HepG2 (cell line): ENCODE measurements at regions not wholly inside any gene's neighbourhood (a gene's known extent, or its start where the extent isn't known, plus 50 kb on each side); places are given as distances from the start of the nearest gene placed in this dataset.
A peak's percentile ranks its signal among the peaks of the same experiment; 100 is the strongest.

Experiments used
- ATF3 ChIP-seq: sonication (generic); formaldehyde crosslinking; IDR thresholded peaks from 2 replicates; pipeline ENCODE4 v1.4.0; 2020; ENCODE audit warnings: missing genetic modification reagents
- CBX1 ChIP-seq: IDR thresholded peaks from one replicate; pipeline ENCODE4 v1.6.1; 2016; ENCODE audit warnings: antibody characterized with exemption, low read depth
- CENPT ChIP-seq: sonication (generic); formaldehyde crosslinking; IDR thresholded peaks from 2 replicates; pipeline ENCODE4 v1.8.0; 2022; ENCODE audit warnings: low read depth, mild to moderate bottlenecking, moderate library complexity, missing genetic modification reagents
- DNMT1 ChIP-seq: sonication (generic); formaldehyde crosslinking; IDR thresholded peaks from 2 replicates; pipeline ENCODE4 v1.5.1; 2020; ENCODE audit warnings: mild to moderate bottlenecking, missing genetic modification reagents
- FOXA3 ChIP-seq: IDR thresholded peaks from 2 replicates; pipeline ENCODE4 v1.6.1; 2016; ENCODE audit warnings: missing genetic modification reagents, missing compliant biosample characterization
- MED13 ChIP-seq: sonication (generic); formaldehyde crosslinking; IDR thresholded peaks from 2 replicates; pipeline ENCODE4 v1.5.0; 2020; ENCODE audit warnings: missing genetic modification reagents
- NFE2L1 ChIP-seq: sonication (generic); formaldehyde crosslinking; IDR thresholded peaks from 2 replicates; pipeline ENCODE4 v1.4.0; 2020; ENCODE audit warnings: missing genetic modification reagents, mild to moderate bottlenecking, borderline replicate concordance
- NR2F1 ChIP-seq, 2 experiments: fragments of 450-650 bp in 1 of 2; formaldehyde crosslinking in 1 of 2; IDR thresholded peaks; 2 replicates each; pipeline versions ENCODE4 v1.5.0 to v1.6.1; 2016 to 2020; ENCODE audit warnings: mild to moderate bottlenecking in 1 of 2, missing compliant biosample characterization in 1 of 2, missing genetic modification reagents in 1 of 2, moderate library complexity in 1 of 2
- NR2F6 ChIP-seq, 2 experiments: IDR thresholded peaks; 2 replicates each; pipeline ENCODE4 v1.6.1; 2016; ENCODE audit warnings: antibody characterized with exemption in 1 of 2, mild to moderate bottlenecking in 1 of 2
- ONECUT2 ChIP-seq: sonication (generic); formaldehyde crosslinking; IDR thresholded peaks from 2 replicates; pipeline ENCODE4 v1.4.0; 2020; ENCODE audit warnings: missing genetic modification reagents
- RFX3 ChIP-seq: IDR thresholded peaks from 2 replicates; pipeline ENCODE4 v1.6.1; 2016; ENCODE audit warnings: missing biosample characterization, missing genetic modification reagents
- SYNCRIP ChIP-seq: fragments of 200-400 bp; formaldehyde crosslinking; IDR thresholded peaks from 2 replicates; pipeline ENCODE4 v1.6.1; 2018; ENCODE audit warnings: mild to moderate bottlenecking, low read depth, low read length; ENCODE audit not compliant: insufficient read depth
- ZBTB10 ChIP-seq: sonication (generic); formaldehyde crosslinking; IDR thresholded peaks from 2 replicates; pipeline ENCODE4 v1.4.0; 2020; ENCODE audit warnings: missing genetic modification reagents, borderline replicate concordance
- ZKSCAN1 ChIP-seq: fragments of 150-350 bp; IDR thresholded peaks from 2 replicates; pipeline ENCODE4 v1.6.1; 2014; ENCODE audit warnings: low read length
- ZMYM3 ChIP-seq: sonication (generic); formaldehyde crosslinking; IDR thresholded peaks from 2 replicates; pipeline ENCODE4 v1.5.1; 2020; ENCODE audit warnings: mild to moderate bottlenecking, missing genetic modification reagents
- ZNF20 ChIP-seq: sonication (generic); formaldehyde crosslinking; IDR thresholded peaks from 2 replicates; pipeline ENCODE4 v1.4.0; 2020; ENCODE audit warnings: mild to moderate bottlenecking, moderate library complexity, missing genetic modification reagents
- ZNF260 ChIP-seq: sonication (generic); formaldehyde crosslinking; IDR thresholded peaks from 2 replicates; pipeline ENCODE4 v1.4.0; 2020; ENCODE audit warnings: missing genetic modification reagents, low read depth, mild to moderate bottlenecking, borderline replicate concordance
- ZNF264 ChIP-seq: sonication (generic); formaldehyde crosslinking; IDR thresholded peaks from 2 replicates; pipeline ENCODE4 v1.4.0; 2020; ENCODE audit warnings: missing genetic modification reagents
- ZNF331 ChIP-seq: sonication (generic); formaldehyde crosslinking; IDR thresholded peaks from 2 replicates; pipeline ENCODE4 v1.4.0; 2020; ENCODE audit warnings: missing genetic modification reagents
- ZNF362 ChIP-seq: sonication (generic); formaldehyde crosslinking; IDR thresholded peaks from 2 replicates; pipeline ENCODE4 v1.4.0; 2020; ENCODE audit warnings: missing genetic modification reagents, mild to moderate bottlenecking, borderline replicate concordance
- ZNF530 ChIP-seq: sonication (generic); formaldehyde crosslinking; IDR thresholded peaks from 2 replicates; pipeline ENCODE4 v1.5.0; 2020; ENCODE audit warnings: low read depth, mild to moderate bottlenecking, missing genetic modification reagents
- ZNF552 ChIP-seq: sonication (generic); formaldehyde crosslinking; IDR thresholded peaks from 2 replicates; pipeline ENCODE4 v1.9.0; 2022; ENCODE audit warnings: missing genetic modification reagents, mild to moderate bottlenecking, borderline replicate concordance
- ZNF619 ChIP-seq: sonication (generic); formaldehyde crosslinking; IDR thresholded peaks from 2 replicates; pipeline ENCODE4 v1.4.0; 2020; ENCODE audit warnings: mild to moderate bottlenecking, missing genetic modification reagents
- ZSCAN20 ChIP-seq: sonication (generic); formaldehyde crosslinking; IDR thresholded peaks from 2 replicates; pipeline ENCODE4 v1.4.0; 2020; ENCODE audit warnings: missing genetic modification reagents, mild to moderate bottlenecking, borderline replicate concordance
- ZZZ3 ChIP-seq: sonication (generic); formaldehyde crosslinking; IDR thresholded peaks from 2 replicates; pipeline ENCODE4 v1.4.0; 2020; ENCODE audit warnings: missing genetic modification reagents, mild to moderate bottlenecking, borderline replicate concordance

GRCh38 chr9:78813602-78814180, 516.8 kb downstream of the PSAT1 start (continued):
- TF ChIP-seq ZNF260 (CRISPR knock-in tag): no peak
- TF ChIP-seq NFE2L1 (CRISPR knock-in tag): no peak
- peak; percentile 21; the same call in 1 of the 2 replicates for TF ChIP-seq ZNF362 (CRISPR knock-in tag)
- no peak for TF ChIP-seq ZNF331 (CRISPR knock-in tag)
- no peak for TF ChIP-seq ZNF530
- no peak for TF ChIP-seq ZNF552 (CRISPR knock-in tag)
- no peak for TF ChIP-seq CENPT (CRISPR knock-in tag)
- TF ChIP-seq FOXA3: 0 out of 2 replicates have a peak, but pooled peaks have one; percentile 12
- TF ChIP-seq SYNCRIP: no peak
- TF ChIP-seq ZNF619: no peak
- TF ChIP-seq ATF3: no peak
- no peak for TF ChIP-seq RFX3 (CRISPR knock-in tag)
- peak; percentile 54 for TF ChIP-seq ONECUT2 (CRISPR knock-in tag)
- no peak for TF ChIP-seq ZNF20 (CRISPR knock-in tag)
- TF ChIP-seq CBX1: no peak
- TF ChIP-seq ZMYM3 (CRISPR knock-in tag): no peak
- TF ChIP-seq DNMT1 (CRISPR knock-in tag): no peak
- TF ChIP-seq ZZZ3: no peak
- no peak for TF ChIP-seq MED13 (CRISPR knock-in tag)
- no peak for TF ChIP-seq ZNF264
- no peak for TF ChIP-seq ZKSCAN1
- TF ChIP-seq ZBTB10 (CRISPR knock-in tag): no peak
- TF ChIP-seq NR2F6 (IDR thresholded peaks at IDR 0.05): peak; percentile 92
- TF ChIP-seq NR2F6 (CRISPR knock-in tag; IDR thresholded peaks at IDR 0.05): peak; percentile 60; the same call in 1 of the 2 replicates
- TF ChIP-seq NR2F1 (CRISPR knock-in tag; IDR thresholded peaks at IDR 0.05): peak; percentile 51 to 57; a peak in 2 of 4 replicates
- no peak for TF ChIP-seq ZSCAN20
- TF ChIP-seq, all 625 proteins: peak for 9
